ENCODE measurements at regions not wholly inside any gene's neighbourhood (a gene's known extent, or its start where the extent isn't known, plus 50 kb on each side); places are given as distances from the start of the nearest gene placed in this dataset.

DNA sequence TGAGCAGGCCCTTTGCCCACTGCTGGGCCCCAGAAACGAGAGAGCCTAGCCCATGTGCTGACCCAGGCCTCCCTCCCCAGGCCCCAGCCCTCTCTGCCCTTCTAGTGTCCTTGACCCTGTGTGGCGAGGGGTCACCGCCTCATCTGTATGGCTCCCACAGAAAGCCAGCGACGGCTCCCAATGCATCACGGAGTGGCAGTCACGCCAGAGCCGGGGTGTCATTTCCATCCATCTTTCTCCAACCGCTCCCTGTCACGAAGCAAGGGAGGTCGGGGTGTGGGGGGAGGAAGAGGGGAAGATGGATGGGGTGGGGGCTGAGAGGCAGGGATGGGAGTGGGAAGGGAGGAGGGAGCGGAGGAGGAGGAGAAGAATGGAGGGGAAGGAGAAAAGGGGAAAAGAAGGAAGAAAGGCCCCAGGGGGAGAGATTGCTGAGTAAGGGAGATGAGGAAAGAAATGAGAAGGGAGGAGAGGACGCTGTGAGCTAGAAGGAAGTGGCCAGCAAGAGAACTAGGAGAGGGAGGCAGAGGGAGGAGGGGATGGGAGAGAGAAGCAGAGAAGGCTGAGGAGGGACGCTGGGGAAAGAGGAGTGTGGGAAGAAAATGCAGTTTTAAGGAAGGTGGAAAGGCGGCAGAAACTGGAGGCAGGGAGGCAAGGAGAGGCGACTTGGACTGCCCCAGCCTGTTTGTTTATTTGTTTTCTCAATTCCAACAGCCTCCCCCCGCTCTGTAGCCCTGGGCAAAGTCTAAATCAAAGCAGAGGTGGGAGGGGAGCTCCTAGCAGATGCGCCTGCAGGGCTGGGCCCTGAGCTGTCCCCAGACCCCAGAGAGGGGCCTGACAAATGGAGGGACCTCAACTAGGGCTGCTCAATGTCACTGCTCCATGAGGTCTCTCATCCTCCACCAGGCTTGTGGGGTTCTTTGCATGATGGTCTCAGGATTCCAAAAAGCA, 75.5 kb upstream of the LHX5 start:
- in situ Hi-C loops (cut with MboI; ENCODE audit: low sequenced_read_pairs, unreplicated experiment): no loop called here
- DNase-seq (ENCODE audit: low spot score): no peak
- TF ChIP-seq, protein P1, sequence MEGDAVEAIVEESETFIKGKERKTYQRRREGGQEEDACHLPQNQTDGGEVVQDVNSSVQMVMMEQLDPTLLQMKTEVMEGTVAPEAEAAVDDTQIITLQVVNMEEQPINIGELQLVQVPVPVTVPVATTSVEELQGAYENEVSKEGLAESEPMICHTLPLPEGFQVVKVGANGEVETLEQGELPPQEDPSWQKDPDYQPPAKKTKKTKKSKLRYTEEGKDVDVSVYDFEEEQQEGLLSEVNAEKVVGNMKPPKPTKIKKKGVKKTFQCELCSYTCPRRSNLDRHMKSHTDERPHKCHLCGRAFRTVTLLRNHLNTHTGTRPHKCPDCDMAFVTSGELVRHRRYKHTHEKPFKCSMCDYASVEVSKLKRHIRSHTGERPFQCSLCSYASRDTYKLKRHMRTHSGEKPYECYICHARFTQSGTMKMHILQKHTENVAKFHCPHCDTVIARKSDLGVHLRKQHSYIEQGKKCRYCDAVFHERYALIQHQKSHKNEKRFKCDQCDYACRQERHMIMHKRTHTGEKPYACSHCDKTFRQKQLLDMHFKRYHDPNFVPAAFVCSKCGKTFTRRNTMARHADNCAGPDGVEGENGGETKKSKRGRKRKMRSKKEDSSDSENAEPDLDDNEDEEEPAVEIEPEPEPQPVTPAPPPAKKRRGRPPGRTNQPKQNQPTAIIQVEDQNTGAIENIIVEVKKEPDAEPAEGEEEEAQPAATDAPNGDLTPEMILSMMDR (IDR thresholded peaks at IDR 0.05; ENCODE audit: borderline replicate concordance, control extremely low read depth, extremely low read depth, insufficient read depth, missing control alignments): no peak

DNA sequence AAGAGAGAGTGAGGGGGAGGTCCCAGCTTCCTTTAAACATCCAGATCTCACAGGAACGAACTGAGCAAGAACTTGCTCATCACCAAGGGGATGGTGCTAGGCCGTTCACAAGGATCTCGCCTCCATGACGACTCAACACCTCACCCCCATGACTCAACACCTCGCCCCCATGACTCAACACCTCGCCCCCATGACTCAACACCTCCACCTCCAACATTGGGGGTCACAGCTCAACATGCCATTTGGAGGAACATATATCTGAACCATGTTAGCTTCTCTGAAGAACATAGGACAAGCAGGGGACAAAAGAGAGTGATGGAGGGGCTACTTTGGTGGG, 66.0 kb upstream of the LHX5 start:
- in situ Hi-C loops (cut with MboI; ENCODE audit: low sequenced_read_pairs, unreplicated experiment): no loop called here
- DNase-seq (ENCODE audit: low spot score): no peak
- TF ChIP-seq, protein P1 (IDR thresholded peaks at IDR 0.05; ENCODE audit: borderline replicate concordance, control extremely low read depth, extremely low read depth, insufficient read depth, missing control alignments): no peak

DNA sequence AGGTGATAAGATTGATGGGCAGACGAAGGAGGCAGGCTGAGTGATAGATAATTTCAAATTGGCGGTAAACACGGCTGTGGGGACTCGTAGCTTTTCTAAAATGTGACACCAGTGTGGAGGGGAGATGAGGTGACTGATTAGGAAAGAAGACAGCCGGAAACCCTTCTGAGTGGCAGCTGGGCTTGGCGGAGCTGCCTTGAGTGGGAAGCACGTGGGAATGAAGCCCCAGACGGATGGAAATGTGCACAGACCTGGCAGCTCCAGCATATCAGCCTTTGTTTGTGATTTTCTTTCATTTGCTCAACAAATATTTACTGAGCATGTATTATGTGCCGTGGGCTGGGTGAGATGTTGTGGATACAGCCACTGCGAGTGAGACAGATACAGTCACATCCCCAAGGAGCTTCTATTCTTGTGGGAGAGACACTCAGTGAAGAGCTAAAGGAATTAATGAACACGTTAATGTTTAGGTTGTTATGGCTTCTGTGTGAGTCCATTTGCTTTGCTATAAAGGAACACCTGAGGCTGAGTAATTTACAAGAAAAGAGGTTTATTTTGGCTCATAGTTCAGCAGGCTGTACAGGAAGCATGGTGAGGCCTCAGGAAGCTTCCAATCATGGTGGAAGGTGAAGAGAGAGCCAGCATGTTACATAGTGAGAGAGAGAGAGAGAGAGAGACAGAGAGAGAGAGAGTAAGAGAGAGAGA, 65.5 kb upstream of the LHX5 start:
- in situ Hi-C loops (cut with MboI; ENCODE audit: low sequenced_read_pairs, unreplicated experiment): no loop called here
- DNase-seq (ENCODE audit: low spot score): no peak
- TF ChIP-seq, protein P1 (IDR thresholded peaks at IDR 0.05; ENCODE audit: borderline replicate concordance, control extremely low read depth, extremely low read depth, insufficient read depth, missing control alignments): no peak

DNA sequence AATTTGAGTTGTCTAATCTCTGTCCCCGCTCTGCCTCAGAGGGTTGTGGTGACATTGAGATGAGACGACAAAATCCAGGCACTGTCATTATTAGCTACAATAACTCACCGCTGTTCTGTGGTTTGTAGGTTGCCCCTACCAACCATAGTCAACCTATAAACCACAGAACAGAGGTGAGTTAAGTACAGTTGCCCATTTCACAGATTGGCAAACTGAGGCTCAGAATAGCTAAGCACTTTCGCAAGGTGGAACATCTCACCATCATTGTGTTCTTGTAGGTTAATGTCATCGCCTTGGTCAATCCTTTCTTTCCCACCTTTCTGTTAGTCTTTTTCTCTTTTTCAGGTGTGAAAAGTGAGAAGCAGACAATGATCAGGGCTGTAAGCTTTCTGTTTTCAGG, 63.4 kb upstream of the LHX5 start:
- no peak for DNase-seq (ENCODE audit: low spot score)
- in situ Hi-C loops (cut with MboI; ENCODE audit: low sequenced_read_pairs, unreplicated experiment): no loop called here
- TF ChIP-seq, protein P1 (IDR thresholded peaks at IDR 0.05; ENCODE audit: borderline replicate concordance, control extremely low read depth, extremely low read depth, insufficient read depth, missing control alignments): no peak

DNA sequence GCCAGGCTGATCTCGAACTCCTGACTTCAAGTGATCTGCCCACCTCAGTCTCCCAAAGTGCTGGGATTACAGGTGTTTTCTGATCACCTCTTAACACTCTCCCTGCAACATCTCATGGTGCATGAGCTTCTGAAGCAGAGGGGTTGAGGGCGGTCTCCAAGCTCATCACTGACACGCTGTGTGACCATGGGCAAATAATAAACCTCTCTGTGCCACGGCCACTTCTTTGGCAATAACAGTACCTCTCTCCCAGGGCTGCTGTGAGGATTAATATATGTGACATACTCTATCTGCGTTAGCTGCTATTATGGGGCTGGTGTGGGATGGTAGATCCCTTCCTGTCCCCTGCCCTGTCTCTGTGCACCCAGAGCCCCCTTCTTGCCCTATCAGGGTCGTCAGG, 62.9 kb upstream of the LHX5 start:
- in situ Hi-C loops (cut with MboI; ENCODE audit: low sequenced_read_pairs, unreplicated experiment): no loop called here
- TF ChIP-seq, protein P1 (IDR thresholded peaks at IDR 0.05; ENCODE audit: borderline replicate concordance, control extremely low read depth, extremely low read depth, insufficient read depth, missing control alignments): no peak
- no peak for DNase-seq (ENCODE audit: low spot score)

DNA sequence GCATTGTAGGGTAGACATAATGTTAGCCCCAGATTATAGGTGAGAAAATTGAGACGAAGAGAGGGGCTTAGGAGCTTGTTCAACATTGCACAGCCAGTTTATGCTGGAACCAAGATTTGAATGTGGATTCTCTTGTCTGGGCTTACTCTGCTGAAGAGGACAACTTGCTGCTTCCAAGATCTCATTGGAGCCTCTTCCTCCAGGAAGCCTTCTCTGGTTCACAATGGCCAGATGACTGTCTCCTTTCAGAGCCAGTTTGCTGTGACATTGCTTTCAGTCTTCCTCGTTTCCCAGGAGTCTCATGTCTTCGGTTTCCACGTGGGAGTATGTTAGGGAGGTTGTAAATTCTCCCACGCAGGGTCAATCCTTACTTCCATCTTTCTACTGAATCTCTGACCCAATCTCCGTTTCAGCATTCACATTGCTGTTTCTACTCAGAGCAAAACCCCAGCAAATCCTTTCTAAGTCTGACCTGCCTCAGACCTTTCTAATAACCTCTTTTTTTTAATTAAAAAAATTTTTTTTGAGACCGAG, 62.2 kb upstream of the LHX5 start:
- TF ChIP-seq, protein P1 (IDR thresholded peaks at IDR 0.05; ENCODE audit: borderline replicate concordance, control extremely low read depth, extremely low read depth, insufficient read depth, missing control alignments): no peak
- in situ Hi-C loops (cut with MboI; ENCODE audit: low sequenced_read_pairs, unreplicated experiment): no loop called here
- DNase-seq (ENCODE audit: low spot score): no peak

All from GM13976 (cell line).